ENCODE measurements at regions not wholly inside any gene's neighbourhood (a gene's known extent, or its start where the extent isn't known, plus 50 kb on each side); places are given as distances from the start of the nearest gene placed in this dataset.

DNA sequence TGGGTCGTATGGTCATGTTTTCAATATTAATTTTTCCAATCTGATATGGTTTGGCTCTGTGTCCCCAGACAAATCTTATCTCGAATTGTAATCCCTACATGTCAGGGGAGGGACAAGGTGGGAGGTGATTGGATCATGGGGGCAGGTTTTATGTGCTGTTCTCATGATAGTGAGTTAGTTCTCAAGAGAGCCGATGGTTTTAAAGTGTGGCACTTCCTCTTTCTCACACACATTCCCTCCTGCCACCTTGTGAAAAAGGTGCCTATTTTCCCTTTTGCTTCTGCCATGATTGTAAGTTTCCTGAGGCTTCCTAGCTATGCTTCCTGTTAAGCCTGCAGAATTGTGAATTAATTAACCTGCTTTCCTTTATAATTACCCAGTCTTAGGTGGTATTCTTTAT lies 309.1 kb upstream of the GRIN3A start:
- TF ChIP-seq, protein P1, sequence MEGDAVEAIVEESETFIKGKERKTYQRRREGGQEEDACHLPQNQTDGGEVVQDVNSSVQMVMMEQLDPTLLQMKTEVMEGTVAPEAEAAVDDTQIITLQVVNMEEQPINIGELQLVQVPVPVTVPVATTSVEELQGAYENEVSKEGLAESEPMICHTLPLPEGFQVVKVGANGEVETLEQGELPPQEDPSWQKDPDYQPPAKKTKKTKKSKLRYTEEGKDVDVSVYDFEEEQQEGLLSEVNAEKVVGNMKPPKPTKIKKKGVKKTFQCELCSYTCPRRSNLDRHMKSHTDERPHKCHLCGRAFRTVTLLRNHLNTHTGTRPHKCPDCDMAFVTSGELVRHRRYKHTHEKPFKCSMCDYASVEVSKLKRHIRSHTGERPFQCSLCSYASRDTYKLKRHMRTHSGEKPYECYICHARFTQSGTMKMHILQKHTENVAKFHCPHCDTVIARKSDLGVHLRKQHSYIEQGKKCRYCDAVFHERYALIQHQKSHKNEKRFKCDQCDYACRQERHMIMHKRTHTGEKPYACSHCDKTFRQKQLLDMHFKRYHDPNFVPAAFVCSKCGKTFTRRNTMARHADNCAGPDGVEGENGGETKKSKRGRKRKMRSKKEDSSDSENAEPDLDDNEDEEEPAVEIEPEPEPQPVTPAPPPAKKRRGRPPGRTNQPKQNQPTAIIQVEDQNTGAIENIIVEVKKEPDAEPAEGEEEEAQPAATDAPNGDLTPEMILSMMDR (IDR thresholded peaks at IDR 0.05; ENCODE audit: insufficient read depth, low read length, poor library complexity, severe bottlenecking): no peak
- no peak for TF ChIP-seq EZH2phosphoT487 (conservative IDR thresholded peaks at IDR 0.05; ENCODE audit: low read length)
